GM18499 (cell line): ENCODE measurements at regions not wholly inside any gene's neighbourhood (a gene's known extent, or its start where the extent isn't known, plus 50 kb on each side); places are given as distances from the start of the nearest gene placed in this dataset.
"Not testable (repeated sequence)": the region's sequence is repeated elsewhere in the genome, so short reads cannot be mapped to it uniquely, and the experiment has no call there.

Source experiments
- ATAC-seq: cut with Tn5 transposase; IDR thresholded peaks from one replicate; pipeline ENCODE4 v1.9.1; 2021; ENCODE audit warnings: moderate number of reproducible peaks; ENCODE audit not compliant: insufficient read depth, unreplicated experiment

GRCh38 chr4:82200046-82200445, 173.7 kb downstream of the HNRNPD start:
- ATAC-seq: no peak

DNA sequence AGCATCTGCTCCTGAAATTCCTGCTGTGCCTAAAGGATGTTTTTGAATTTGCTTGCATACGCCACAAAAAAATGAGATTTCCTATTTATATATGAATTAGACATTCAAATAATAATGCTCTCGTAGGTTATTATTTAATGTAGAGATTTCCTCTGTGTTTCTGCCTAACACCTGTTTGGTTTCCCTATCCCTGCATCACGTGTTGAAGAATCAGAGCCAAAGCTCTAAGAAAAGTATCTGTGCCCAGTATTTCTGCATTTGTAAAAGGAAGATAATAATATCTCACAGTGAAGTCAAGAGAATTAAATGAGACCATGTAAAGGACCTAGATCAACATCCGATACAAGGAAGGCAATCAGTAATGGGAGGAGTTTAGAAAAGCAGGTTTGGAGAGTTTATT, 179.5 kb downstream of the HNRNPD start:
- ATAC-seq: no peak

DNA sequence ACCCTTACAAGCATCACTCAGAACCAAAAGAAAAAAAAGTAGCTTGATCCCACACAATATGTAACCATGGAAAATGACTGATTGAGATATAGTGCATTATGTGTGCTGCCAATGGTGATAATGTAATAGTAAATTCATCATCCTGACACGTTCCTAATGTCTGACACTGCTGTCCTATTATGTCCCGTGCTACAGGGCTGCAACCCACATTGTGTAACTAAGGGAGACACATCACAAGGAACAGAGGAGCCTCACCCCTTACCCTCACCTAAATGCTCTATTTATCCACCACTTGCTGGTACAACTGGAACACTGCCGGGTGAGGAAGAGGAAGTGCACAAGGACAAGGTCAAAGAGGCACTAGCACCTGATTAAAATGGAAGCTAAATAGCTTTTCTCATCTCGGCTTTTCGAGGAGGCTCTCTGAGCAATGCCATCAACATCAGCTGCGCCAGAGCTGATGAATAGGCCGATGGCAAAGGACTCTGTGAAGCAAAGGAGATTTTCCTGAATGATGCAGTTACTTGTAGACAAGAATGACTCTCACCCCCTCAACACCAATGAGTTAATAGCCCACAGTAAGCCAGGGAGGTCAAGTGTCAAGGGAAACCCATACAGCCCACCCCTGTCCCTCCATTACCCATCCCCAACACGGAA, 181.6 kb downstream of the HNRNPD start:
- no peak for ATAC-seq

DNA sequence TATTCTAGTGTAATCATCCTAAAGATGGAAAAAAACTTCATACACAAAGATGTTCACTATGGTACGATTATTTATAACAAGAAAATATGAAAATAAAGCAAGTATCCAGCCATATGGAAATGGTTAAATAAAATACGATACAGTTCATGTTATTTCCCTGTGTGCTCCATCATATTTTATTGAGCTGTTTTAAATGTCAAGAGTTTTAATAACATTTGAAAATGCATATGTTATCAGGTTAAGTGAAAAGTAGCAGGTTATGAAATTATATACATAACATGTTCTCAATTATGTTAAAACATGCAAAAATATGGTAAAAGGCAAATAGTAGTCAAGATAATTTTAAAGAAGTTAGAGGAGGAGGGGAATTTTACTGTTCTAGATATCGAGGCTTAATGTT, 192.0 kb downstream of the HNRNPD start:
- no peak for ATAC-seq

GRCh38 chr4:82172186-82172585, 201.6 kb downstream of the HNRNPD start:
- no peak for ATAC-seq

DNA sequence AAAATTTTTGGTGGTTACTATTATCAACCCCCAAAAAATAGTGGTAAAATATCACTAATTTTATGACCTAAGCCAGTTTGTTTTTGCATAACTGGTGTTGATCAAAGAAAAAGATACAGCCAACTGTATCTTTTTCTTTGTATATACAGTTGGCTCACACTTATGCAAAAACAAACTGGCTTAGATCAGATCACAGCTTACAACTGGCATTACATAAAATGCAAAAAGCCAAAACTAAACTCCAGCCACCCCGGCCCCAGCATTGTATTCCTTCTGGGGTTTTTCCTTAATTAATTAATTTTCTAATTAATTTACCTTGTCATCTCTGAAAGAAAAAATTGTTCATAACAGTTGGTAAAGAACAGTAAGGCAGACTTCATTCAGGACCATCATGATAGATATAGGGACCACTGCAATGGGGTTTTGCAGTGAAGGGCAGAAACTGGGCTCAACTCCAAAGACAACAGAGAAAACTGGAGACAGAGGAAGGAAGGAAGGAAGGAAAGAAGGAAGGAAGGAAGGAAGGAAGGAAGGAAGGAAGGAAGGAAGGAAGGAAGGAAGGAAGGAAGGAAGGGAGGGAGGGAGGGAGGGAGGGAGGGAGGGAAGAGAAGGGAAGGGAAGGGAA, 202.1 kb downstream of the HNRNPD start:
- no peak for ATAC-seq

DNA sequence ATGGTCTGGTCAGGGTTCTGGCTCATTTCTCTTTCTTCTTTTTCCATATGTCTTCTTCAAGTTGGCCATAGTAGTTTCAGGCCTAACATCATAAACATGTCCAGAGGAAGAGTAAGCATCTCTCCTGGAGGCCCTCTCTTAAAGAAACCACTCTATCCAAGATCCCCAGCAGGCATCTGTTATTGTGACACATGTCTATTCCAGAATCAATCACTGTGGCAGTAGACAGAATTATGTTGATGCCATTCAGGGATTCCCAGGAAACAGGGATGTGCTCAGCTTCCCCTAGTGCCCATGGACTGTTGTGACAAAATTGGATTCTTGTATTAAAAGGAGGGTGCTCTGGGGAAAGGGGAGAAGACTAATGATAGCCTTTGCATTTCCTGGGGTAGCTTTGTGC, 224.0 kb downstream of the HNRNPD start:
- ATAC-seq: no peak

DNA sequence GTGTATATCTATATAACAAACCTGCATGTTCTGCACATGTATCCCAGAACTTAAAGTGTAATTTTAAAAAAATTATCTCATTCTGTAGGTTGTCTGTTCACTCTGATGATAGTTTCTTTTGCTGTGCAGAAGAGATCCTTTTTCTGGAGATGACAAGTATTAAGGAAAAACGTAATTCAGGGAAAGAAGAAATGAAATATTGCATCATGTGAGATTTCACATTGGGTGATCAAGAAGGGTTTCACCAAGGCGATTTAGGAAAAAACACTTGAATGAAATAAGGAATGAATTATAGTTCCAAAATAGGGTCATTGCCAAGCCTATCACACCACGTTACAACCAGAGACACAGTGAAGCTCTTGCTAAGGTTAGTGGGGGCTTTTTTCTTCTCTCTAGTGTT, 227.9 kb downstream of the HNRNPD start:
- no peak for ATAC-seq

GRCh38 chr4:82140422-82140821, 233.4 kb downstream of the HNRNPD start:
- ATAC-seq: no peak

DNA sequence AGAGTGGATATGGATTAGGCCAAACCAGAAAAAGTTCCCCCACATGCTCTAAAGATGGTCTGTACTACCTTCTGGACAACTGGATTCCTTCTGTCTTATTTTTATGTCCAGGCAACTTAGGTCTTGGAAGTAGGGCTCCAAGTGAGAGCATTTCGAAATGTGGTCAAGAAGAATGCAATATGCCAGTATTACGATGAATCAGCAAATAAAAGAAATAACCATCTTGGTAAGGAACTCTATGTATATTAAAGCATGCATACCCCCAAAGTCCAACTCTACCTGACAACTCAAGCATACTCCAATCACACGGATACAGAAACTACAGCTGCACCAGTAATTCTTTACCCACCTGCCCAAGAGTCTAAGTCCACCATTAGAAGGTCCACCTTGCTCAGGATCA, 234.5 kb downstream of the HNRNPD start:
- no peak for ATAC-seq

DNA sequence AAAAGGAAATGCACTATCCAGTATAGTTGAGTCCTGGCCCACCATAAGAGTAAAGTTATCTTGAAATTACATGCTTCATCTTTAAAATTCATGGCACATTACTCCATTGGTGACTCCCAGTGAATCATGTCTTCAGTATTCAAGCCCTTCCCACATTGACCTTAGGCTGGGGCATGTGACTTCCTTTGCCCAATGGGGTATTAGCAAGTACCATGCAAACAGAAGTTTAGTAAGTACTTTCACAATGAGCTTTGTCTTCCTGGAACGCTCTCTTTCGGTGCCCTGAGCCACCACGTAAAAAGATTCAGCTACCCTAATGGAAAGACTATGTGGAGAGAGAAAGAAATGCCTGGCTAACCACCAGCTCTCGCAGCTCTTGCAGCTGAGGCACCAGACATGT, 235.4 kb downstream of the HNRNPD start:
- ATAC-seq: no peak

GRCh38 chr4:82136161-82136801, 237.5 kb downstream of the HNRNPD start:
- ATAC-seq: no peak

- no peak for ATAC-seq
These were observed 245.4 kb downstream of the HNRNPD start for GRCh38 chr4:82128355-82128754.

GRCh38 chr4:82126512-82127040, 247.2 kb downstream of the HNRNPD start:
- ATAC-seq: no peak

DNA sequence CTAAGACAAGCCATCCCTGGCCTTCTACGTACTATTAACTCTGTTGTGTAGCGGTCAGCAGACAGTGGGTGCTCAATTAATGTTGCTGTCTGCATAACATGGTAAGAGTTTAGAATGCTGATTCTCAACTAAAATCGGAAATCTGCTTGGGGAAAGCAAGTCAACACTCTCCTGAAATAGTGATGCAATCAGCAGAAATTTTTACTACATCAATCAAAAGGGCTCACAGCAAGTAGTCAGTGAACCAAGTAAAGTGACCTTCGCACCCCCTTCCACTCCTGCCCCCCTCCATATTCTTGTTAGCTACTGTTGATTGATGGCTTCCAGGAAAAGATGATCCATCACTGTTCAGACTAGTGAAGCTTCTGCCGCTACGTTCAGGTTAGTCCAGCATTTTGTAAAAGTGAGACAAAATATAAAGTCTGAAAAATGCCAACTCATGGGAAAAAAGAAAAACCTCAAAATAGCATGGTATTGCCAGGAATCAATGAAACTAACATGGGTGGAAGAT, 247.9 kb downstream of the HNRNPD start:
- ATAC-seq: no peak

DNA sequence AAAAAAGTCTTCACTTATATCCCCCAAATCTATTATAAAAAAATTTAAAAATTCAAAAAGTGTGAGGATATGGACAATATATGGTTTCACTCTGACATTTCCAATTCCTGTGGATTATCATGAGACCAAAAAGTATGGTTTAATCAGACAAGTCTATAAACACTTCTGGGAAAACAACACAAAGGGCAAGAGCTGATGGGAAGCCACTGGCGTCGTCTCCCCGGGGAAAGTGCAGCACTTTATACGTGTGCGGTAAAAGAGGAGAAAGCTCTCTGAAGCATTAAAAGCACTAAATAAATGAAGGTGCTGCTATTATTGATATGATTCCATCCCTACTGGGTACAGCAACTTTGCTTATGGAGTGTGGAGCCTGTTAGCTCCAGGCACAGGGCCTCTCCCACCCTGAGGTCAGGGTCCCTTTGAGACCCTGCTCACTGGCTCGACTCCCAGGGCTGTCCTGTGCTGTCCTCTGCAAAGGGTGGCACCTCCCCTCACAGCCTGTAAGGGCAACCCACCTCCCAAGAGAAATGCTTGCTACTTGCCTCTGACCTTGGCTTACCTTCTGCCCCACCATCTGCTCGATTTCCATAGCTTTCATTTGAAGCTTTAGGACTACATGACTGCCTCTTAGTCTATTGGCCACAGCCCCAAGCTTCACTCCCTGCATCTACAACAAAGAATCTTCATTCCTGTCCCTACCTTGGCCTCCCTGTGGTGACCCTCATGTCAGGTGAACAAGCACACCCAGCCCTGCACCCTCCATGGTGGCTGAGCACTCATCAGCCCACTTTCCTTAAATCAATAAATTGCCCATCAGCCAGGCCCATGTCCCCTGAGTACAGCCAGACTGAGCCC, 248.6 kb downstream of the HNRNPD start:
- ATAC-seq: no peak

DNA sequence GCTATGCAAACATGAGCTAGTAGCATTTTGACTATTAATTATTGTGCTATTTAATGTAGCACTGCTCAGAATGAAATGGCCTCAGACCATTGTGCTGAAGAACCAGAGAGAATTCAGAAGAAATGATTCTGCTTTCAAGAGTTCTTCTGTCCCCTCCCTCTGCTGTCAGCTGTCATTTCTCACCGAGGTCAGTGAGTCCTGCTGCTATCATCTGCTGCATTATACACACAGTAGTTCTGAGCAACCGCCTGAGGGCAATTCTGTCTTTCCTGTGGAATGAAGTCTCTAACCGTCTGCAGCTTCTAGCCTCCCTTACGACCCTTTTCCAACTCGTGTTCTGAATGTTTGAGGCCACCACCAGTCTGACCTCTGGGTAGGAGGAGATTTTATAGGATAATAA, 249.4 kb downstream of the HNRNPD start:
- ATAC-seq: no peak

DNA sequence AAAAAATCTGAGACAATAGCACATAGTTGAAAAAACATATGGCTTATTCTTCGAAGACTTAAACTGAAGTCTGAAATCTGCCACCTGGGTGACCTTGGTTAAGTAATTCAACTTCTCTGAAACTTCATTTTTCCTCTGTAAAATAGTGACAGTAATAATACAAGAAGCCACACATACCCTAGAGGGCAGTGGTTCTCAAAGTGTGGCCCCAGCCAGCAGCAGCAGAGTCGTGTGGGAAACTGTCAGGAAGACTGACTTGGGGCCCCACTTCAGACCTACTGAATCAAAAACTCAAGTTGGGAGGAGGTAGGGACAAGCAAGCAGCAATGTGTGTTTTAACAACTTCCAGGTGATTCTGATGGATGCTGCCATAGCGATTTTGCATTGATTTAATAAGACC, 249.9 kb downstream of the HNRNPD start:
- no peak for ATAC-seq

DNA sequence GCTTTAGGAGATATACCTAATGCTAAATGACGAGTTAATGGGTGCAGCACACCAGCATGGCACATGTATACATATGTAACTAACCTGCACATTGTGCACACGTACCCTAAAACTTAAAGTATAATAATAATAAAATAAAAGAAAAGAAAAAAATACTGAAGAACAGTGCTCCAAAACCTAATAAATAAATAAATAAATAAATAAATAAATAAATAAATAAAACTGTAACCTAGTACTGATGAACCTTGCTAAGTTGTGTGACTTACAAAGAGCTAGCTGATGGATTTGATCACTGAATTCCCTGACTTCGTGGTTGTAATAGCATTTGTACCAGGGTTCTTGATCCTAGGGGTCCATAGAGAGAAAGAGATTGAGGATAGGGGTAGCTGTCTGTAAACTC, 258.6 kb downstream of the HNRNPD start:
- not testable (repeated sequence) for ATAC-seq

- ATAC-seq: no peak
These were observed 265.3 kb downstream of the HNRNPD start for GRCh38 chr4:82108506-82108905.

GRCh38 chr4:82104578-82104977, 269.2 kb downstream of the HNRNPD start:
- ATAC-seq: no peak
